SK-N-MC (cell line): ENCODE measurements at regions not wholly inside any gene's neighbourhood (a gene's known extent, or its start where the extent isn't known, plus 50 kb on each side); places are given as distances from the start of the nearest gene placed in this dataset.

Source experiments
- DNase-seq: peaks from one replicate; pipeline ENCODE4 v3.0.0-alpha.2; 2011; ENCODE audit warnings: low read depth, low spot score
- H3K27ac ChIP-seq: fragments of 200-600 bp; sonication (generic); 2 replicates; pipeline ENCODE4 v1.5.1; 2016; ENCODE audit warnings: mixed run types
- H3K36me3 ChIP-seq: fragments of 200-600 bp; sonication (generic); 2 replicates; pipeline ENCODE4 v1.6.1; 2017; ENCODE audit warnings: antibody characterized with exemption, low read length, mixed read lengths; ENCODE audit not compliant: insufficient read depth
- H3K4me3 ChIP-seq: fragments of 200-600 bp; sonication (generic); 2 replicates; pipeline ENCODE4 v1.5.1; 2016
- H3K9ac ChIP-seq: fragments of 200-600 bp; sonication (generic); 2 replicates; pipeline ENCODE4 v1.8.0; 2017; ENCODE audit warnings: mixed run types, mixed read lengths; ENCODE audit not compliant: insufficient read length
- H3K9me3 ChIP-seq: fragments of 200-600 bp; sonication (generic); 2 replicates; pipeline ENCODE4 v1.6.1; 2017; ENCODE audit warnings: low read depth, mild to moderate bottlenecking, antibody characterized with exemption, low read length, moderate library complexity, mixed read lengths
- EZH2 ChIP-seq: fragments of 200-600 bp; sonication (generic); IDR thresholded peaks from one replicate; pipeline ENCODE4 v1.6.1; 2017; ENCODE audit warnings: antibody characterized with exemption
- FOXP2 ChIP-seq: optimal IDR thresholded peaks from 2 replicates; pipeline ENCODE3; 2011; ENCODE audit warnings: mild to moderate bottlenecking, moderate library complexity; ENCODE audit not compliant: insufficient read depth; ENCODE audit errors: extremely low read length, control extremely low read depth
- POLR2AphosphoS5 ChIP-seq: IDR thresholded peaks from 2 replicates; pipeline ENCODE4 v1.6.1; 2012; ENCODE audit warnings: mild to moderate bottlenecking, low read depth, low read length, borderline replicate concordance

DNA sequence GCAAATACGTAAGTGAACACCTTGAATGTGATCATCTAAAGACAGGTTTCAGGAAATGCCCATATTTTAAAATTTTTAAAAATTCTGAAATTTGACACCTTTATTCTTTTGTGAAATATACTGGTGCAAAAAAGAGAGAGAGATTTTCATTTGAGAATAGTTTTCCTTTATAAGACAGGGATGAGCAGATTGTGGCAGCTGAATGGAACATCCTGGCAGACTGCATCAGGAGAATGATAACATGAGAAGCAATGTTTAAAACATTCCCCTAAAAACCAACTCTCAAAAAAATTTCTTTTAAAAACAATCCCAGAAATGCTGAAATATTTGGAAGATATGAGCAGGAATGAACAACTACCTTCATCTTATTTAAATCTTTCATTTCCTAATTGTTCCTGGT, 744.8 kb upstream of the ID2 start:
- Histone ChIP-seq H3K27ac (no peak overlapping the region), H3K4me3 (no peak overlapping the region), H3K9ac (no peak overlapping the region), H3K36me3 (no peaks in the 10 kb centered on the region), H3K9me3 (no peaks in the 10 kb centered on the region)
- TF ChIP-seq POLR2AphosphoS5: no peak
- TF ChIP-seq EZH2: no peak
- no peak for TF ChIP-seq FOXP2
- DNase-seq: no peak

GRCh38 chr2:7940723-7941122, 741.1 kb upstream of the ID2 start:
- no peak overlapping the region for H3K9ac ChIP-seq
- no peak overlapping the region for H3K27ac ChIP-seq
- no peaks in the 10 kb centered on the region for H3K9me3 ChIP-seq
- no peak overlapping the region for H3K4me3 ChIP-seq
- no peak for DNase-seq
- no peaks in the 10 kb centered on the region for H3K36me3 ChIP-seq
- TF ChIP-seq FOXP2 (no peak), POLR2AphosphoS5 (no peak), EZH2 (no peak)

- no peak overlapping the region for H3K27ac ChIP-seq
These were observed 738.4 kb upstream of the ID2 start for GRCh38 chr2:7943446-7943845.

GRCh38 chr2:7945026-7945425, 736.8 kb upstream of the ID2 start:
- Histone ChIP-seq H3K27ac (peak overlapping the region; percentile 26; the same call in 1 of the 2 replicates), H3K4me3 (no peak overlapping the region), H3K9ac (no peak overlapping the region), H3K36me3 (no peaks in the 10 kb centered on the region), H3K9me3 (no peaks in the 10 kb centered on the region)
- TF ChIP-seq POLR2AphosphoS5 (no peak), EZH2 (no peak), FOXP2 (no peak)
- no peak for DNase-seq

More at GRCh38 chr2:7943446-7943845, 738.4 kb upstream of the ID2 start:
- TF ChIP-seq POLR2AphosphoS5: no peak
- TF ChIP-seq FOXP2: no peak
- TF ChIP-seq EZH2: no peak
- DNase-seq: no peak
- Histone ChIP-seq H3K36me3 (no peaks in the 10 kb centered on the region), H3K9ac (no peak overlapping the region), H3K4me3 (no peak overlapping the region), H3K9me3 (no peaks in the 10 kb centered on the region)

- TF ChIP-seq FOXP2 (no peak), POLR2AphosphoS5 (no peak), EZH2 (no peak)
- H3K36me3 ChIP-seq: no peaks in the 10 kb centered on the region
These were observed 731.7 kb upstream of the ID2 start for GRCh38 chr2:7950035-7950612.

GRCh38 chr2:7951001-7951400, 730.9 kb upstream of the ID2 start:
- Histone ChIP-seq H3K36me3 (no peaks in the 10 kb centered on the region), H3K9ac (no peak overlapping the region), H3K27ac (no peak overlapping the region), H3K4me3 (no peak overlapping the region), H3K9me3 (no peaks in the 10 kb centered on the region)
- no peak for DNase-seq
- TF ChIP-seq EZH2 (no peak), FOXP2 (no peak), POLR2AphosphoS5 (no peak)

More at GRCh38 chr2:7950035-7950612, 731.7 kb upstream of the ID2 start:
- DNase-seq: no peak
- Histone ChIP-seq H3K9ac (no peak overlapping the region), H3K27ac (no peak overlapping the region), H3K9me3 (no peaks in the 10 kb centered on the region), H3K4me3 (no peak overlapping the region)

- DNase-seq: no peak
- no peak overlapping the region for H3K9ac ChIP-seq
- TF ChIP-seq POLR2AphosphoS5: no peak
- no peak for TF ChIP-seq FOXP2
- no peak for TF ChIP-seq EZH2
- no peaks in the 10 kb centered on the region for H3K36me3 ChIP-seq
- H3K9me3 ChIP-seq: no peaks in the 10 kb centered on the region
- H3K4me3 ChIP-seq: no peak overlapping the region
- no peak overlapping the region for H3K27ac ChIP-seq
These were observed 730.4 kb upstream of the ID2 start for GRCh38 chr2:7951490-7951889.

- H3K9ac ChIP-seq: no peak overlapping the region
- no peak for DNase-seq
- no peak for TF ChIP-seq POLR2AphosphoS5
- TF ChIP-seq FOXP2: no peak
- no peak for TF ChIP-seq EZH2
- H3K27ac ChIP-seq: no peak overlapping the region
- H3K9me3 ChIP-seq: no peaks in the 10 kb centered on the region
- H3K4me3 ChIP-seq: no peak overlapping the region
- H3K36me3 ChIP-seq: no peaks in the 10 kb centered on the region
These were observed 729.7 kb upstream of the ID2 start for GRCh38 chr2:7952046-7952745.

DNA sequence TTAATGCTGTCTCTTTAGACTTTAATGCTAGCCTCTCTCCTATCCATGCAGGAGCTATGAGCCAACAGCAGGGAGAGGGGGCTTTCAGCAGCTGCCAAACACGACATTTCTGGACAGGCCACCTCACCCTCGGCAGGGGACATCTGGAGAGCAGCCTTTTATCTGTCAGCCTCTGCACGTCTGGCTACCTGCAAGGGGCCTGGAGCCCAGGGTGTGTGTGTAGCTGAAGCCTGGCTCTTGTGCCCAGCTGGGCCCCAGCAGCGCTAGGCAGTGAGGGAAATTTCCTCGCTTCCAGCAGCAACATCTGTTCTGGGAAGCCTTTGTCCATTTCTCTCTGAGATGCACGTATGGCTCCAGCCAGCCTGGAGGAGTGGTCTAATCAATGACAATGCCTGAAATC, 728.7 kb upstream of the ID2 start:
- H3K36me3 ChIP-seq: no peaks in the 10 kb centered on the region
- H3K9me3 ChIP-seq: no peaks in the 10 kb centered on the region
- no peak overlapping the region for H3K4me3 ChIP-seq
- no peak overlapping the region for H3K9ac ChIP-seq
- TF ChIP-seq FOXP2: no peak
- no peak for TF ChIP-seq EZH2
- no peak for TF ChIP-seq POLR2AphosphoS5
- DNase-seq: no peak
- no peak overlapping the region for H3K27ac ChIP-seq
